HG03354 (cell line): ENCODE measurements at regions not wholly inside any gene's neighbourhood (a gene's known extent, or its start where the extent isn't known, plus 50 kb on each side); places are given as distances from the start of the nearest gene placed in this dataset.
A peak's percentile ranks its signal among the peaks of the same experiment; 100 is the strongest.

Source experiments
- ATAC-seq: cut with Tn5 transposase; IDR thresholded peaks from one replicate; pipeline ENCODE4 v1.9.1; 2021; ENCODE audit warnings: mild to moderate bottlenecking; ENCODE audit not compliant: unreplicated experiment, poor library complexity, severe bottlenecking

GRCh38 chr15:70494852-70495571 is 268.3 kb downstream of the UACA start:
- ATAC-seq, result no peak

GRCh38 chr15:70494517-70494851 is 268.9 kb downstream of the UACA start:
- no peak for ATAC-seq

- peak; percentile 20 for ATAC-seq
These were observed 269.4 kb downstream of the UACA start for GRCh38 chr15:70493787-70494516.

GRCh38 chr15:70493376-70493775 is 270.0 kb downstream of the UACA start:
- ATAC-seq, result no peak

GRCh38 chr15:70492240-70493177 is 270.8 kb downstream of the UACA start:
- ATAC-seq, result peak; percentile 56

GRCh38 chr15:70491641-70492040 is 271.7 kb downstream of the UACA start:
- ATAC-seq, result no peak

GRCh38 chr15:70491201-70491621 is 272.1 kb downstream of the UACA start:
- no peak for ATAC-seq

- no peak for ATAC-seq
These were observed 272.6 kb downstream of the UACA start for GRCh38 chr15:70490838-70491155.

GRCh38 chr15:70490148-70490837 is 273.1 kb downstream of the UACA start:
- ATAC-seq, result no peak

GRCh38 chr15:70488941-70489848 is 274.2 kb downstream of the UACA start:
- no peak for ATAC-seq

- ATAC-seq, result no peak
These were observed 275.3 kb downstream of the UACA start for GRCh38 chr15:70488002-70488605.

GRCh38 chr15:70487387-70487740 is 276.0 kb downstream of the UACA start:
- peak; percentile 16 for ATAC-seq

GRCh38 chr15:70486451-70487386 is 276.6 kb downstream of the UACA start:
- ATAC-seq, result peak; percentile 77

- no peak for ATAC-seq
These were observed 277.3 kb downstream of the UACA start for GRCh38 chr15:70486012-70486411.

- ATAC-seq, result no peak
These were observed 278.4 kb downstream of the UACA start for GRCh38 chr15:70484993-70485392.

GRCh38 chr15:70483513-70483912 is 279.8 kb downstream of the UACA start:
- no peak for ATAC-seq

- ATAC-seq, result no peak
These were observed 283.0 kb downstream of the UACA start for GRCh38 chr15:70480196-70480856.
